Suppressor macrophage treated with lipopolysaccharide for 4 hours (primary cell): ENCODE measurements at regions not wholly inside any gene's neighbourhood (a gene's known extent, or its start where the extent isn't known, plus 50 kb on each side); places are given as distances from the start of the nearest gene placed in this dataset.
"Not testable (repeated sequence)": the region's sequence is repeated elsewhere in the genome, so short reads cannot be mapped to it uniquely, and the experiment has no call there.

ENCODE experiments used
- DNase-seq: peaks from one replicate; pipeline ENCODE4 v3.0.0-alpha.2; 2020

DNA sequence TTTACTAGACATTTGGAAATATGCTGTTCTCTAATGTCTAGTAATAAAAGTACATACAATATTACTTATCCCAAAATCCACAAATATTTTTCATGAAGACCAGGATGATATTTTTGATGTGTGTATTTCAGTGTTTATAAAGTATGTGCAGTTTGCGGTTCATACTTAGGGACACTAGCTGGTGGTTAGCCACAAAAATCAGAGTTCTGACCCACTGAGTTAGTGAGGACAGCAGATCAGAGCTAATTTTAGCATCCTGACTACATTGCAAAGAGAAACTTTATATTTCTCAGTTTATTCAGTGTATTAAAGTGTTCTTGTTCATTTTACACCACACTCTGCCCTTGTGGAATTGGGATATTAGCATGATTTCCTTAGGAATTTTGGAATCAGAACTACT is 655.3 kb downstream of the HTR1A start:
- no peak for DNase-seq

DNA sequence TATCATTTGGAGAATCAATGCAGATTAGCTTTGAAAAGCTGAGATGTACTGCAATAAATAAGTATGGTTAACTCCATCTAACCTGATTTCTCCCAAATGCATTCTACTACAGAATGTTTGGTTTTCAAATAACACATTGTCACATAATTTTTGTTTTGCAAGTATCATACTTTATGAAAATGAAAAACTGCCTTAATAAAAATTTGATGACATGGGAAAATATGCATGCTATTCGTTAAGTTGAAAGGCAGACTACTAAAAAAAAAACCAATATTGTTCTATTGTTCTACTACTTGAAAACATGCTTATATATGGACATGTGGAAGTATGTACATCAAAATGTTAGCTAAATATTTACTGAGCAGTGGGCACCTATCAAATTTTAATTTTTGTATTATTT is 668.9 kb downstream of the HTR1A start:
- no peak for DNase-seq

DNA sequence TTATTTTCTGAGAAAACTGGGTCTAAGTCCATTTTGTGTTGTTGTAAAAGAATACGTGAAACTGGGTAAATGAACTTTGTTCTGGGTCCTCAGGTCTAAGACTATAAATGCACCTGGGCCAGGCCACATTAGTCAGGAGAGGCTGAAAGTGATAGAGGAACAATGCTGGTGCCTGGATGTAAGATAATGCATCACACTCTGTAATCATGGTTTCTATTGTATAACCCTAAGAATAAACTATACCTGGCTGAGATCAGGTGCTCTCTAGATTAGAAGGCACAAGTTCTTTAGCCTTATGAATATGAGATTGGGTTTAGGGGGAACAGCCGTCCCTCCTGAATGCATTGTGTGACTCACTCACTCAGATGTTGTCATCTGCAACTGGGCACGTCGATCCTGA is 675.5 kb downstream of the HTR1A start:
- no peak for DNase-seq

DNA sequence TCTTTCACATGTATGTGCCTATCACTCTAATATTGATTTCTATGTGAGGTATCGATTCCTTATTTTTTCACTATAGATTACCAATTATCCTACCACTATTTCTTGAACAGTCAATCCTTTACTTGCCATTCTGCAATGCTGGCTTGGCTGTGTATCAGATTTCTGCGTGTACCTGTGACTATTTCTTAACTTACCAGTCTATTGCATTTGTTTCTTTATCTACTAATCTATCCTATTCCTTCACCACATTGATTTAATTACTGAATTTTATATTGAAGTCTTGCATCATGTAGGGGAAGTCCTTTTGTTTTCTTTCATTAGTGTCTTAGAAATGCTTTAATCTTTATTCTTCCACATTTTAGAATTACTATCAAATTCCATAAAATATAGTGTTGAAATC is 684.8 kb downstream of the LRRC70 start:
- no peak for DNase-seq

DNA sequence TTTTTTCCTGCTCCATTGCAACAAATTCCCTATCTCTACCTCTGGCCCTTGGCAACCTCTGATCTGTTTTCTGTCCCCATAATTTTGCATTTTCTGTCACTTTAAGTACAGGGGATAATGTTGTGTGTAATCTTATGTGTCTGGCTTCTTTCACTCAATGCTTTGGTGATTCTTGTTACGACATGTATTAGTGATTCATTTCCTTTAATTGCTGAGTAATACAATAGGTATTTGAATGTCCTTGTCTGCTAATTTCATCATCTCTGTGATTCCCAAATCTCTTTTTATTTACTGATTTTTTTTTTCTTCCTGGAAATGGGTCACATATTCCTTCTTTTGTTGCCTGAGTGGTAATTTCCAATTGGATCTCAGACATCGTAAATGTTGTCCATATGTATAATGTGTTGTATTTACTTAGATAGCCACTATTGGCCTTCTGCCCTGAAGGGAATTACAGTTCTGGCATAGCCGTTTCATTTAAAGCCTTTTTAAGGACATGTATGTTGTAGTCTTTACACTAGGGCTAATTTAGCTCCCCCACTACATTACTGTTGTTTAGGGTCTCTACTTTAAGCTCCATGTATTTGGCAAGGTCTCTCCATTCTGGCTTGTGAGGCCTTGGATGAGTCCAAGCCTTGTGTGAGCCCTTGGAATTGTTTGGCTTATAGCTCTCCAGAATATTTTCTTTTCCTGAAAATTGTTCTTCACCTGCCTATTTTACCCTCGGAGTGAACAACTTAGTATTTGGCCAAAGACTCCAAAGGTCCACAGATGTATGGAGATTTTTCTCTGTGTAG is 683.8 kb downstream of the LRRC70 start:
- DNase-seq = no peak

DNA sequence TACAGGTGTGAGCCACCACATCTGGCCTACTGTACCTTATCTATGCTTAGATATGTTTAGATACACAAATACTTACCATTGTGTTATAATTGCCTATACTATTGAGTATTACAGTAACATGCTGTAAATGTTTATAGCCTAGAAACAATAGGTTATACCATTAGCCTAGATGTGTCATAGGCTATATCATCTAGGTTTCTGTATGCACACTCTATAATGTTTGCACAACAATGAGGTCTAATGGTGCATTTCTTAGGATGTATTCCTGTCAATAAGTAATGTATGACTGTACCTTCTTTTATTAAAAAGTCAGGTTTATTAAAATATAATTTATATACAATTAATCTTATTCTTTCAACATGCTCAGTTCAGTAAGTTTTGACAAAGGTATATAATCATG is 683.1 kb downstream of the LRRC70 start:
- no peak for DNase-seq

DNA sequence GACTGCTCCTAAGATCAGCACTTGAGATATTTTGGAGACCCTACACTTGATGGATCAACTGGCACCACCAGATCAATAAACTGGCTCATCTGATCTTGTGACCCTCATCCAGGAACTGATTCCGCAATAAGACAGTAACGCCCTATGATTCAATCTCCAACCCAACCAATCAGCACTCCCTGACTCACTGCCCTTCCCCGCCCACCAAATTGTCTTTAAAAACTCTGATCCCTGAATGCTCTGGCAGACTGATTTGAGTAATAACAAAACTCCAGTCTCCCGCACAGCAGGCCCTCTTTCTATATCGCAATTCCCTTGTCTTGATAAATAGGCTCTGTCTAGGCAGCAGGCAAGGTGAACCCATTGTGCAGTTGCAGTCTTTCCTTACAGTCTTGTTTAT is 677.0 kb downstream of the LRRC70 start:
- no peak for DNase-seq

DNA sequence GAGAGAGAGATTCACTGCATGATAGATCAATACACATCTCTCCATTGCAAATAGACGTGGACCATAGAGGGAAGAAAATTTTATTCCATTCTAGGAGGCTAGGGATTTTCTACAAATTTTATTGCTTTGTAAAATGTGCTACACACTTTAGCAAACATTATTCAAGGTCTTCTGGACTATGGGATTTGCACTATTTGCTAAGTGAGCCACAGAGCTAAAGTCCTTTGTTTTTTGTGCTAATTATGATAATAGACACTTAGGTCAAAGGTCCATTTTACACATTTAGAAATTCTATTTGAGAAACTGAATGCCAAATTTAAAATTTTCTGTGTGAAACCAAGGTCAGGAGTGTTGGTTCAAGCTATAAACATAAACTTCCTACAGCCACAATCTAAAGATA is 672.3 kb downstream of the LRRC70 start:
- DNase-seq = no peak

DNA sequence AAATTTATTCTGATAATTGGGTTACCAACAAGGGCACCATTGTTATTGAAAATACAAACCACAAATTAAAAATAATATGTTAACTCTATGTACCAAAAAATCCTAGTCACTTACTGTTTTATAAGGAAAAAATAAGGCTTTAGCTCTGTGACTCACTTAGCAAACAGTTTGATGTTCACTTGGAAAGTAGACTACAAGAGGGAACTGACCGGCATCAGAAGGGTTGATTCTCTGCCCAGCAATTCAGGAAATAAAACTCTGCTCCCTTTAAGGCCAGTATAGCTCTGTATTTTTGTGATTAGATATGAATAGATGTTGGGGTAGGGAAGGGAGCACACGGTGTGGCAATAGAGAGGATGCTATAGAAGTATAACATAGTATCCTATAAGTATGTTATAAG is 671.3 kb downstream of the LRRC70 start:
- no peak for DNase-seq

DNA sequence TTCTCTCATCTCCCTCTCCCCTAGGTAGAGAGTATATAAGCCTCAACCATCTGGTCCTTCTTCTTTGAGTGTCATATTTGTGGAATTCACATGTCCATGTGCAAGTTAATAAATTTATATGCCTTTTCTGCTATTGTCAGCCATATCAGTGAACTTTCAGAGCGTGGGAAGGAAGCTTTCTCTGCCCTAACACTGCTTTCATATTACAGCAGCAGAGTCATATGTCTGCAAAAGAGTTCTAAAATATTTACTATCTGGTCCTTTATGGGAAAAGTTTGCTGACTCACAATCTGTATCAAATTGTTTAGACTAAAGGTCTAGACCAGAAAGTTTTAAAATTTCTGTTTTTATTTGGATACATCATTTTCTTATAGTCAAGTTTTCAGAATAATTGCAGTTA is 669.0 kb downstream of the LRRC70 start:
- DNase-seq = no peak

DNA sequence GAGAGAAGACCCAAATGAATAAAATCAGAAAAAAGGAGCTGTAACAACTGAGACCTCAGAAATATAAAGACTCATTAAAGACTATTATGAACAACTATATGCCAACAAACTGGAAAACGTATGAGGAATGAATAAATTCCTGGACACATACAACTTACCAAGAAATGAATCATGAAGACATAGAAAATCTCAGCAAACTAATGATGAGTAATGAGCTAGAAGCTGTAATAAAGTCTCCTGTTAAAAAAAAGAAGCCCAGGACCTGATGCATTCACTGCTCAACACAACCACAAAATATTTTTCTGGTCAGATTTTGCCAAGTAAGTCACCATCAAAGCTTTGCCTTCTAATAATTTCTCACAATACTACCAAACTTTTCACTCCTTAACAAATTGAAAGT is 666.7 kb downstream of the LRRC70 start:
- no peak for DNase-seq

DNA sequence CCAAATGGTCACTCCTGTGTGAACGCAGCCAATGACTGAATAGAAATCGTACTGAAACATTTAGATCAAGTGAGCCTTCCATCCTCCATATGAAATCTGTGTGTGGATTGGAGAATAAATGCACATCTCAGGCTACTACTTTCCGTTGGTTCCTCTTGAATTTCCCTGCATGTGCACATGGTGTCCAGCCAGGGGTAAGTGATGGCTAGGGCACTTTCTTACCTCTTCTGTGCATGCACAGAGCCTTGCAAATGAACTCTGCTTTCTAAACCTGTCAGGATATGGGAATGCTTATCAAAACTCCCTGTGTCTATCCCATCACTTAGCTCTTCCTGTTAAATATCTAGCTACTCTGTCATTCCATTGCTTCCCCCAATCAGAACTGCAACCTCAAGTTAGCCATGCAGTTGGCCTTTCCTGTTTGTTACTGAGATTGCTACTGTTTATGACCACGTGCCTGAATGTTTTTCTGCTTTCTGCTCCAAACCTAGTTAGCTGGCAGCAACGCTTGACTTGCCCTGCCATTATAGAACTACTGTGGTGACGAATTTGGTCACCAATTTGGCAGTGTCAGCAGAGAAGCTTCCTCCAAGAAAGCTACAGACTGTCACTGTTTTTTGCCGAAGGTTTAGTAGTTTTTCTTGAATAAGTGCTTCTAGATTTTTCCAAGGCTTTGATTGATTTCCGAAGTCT is 661.6 kb downstream of the LRRC70 start:
- no peak for DNase-seq

DNA sequence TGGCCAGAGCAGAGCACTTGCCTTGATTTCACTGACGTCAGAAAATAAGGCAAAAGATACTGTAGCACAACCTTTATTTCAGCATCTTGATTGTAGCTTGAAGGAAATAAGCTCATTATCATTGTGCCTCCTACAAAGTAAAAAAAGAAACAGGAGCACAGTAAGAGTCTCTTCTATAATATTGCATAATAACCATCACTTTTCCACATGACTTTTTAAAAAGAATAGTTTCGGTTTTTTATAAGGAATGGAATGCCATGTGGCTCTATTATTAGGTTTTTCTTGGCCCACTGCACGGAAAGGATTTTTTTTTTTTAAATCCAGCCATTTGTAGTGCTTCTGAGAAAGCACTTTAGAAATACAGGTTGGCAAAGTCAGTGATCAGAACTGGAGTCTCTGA is 655.3 kb downstream of the LRRC70 start:
- no peak for DNase-seq

DNA sequence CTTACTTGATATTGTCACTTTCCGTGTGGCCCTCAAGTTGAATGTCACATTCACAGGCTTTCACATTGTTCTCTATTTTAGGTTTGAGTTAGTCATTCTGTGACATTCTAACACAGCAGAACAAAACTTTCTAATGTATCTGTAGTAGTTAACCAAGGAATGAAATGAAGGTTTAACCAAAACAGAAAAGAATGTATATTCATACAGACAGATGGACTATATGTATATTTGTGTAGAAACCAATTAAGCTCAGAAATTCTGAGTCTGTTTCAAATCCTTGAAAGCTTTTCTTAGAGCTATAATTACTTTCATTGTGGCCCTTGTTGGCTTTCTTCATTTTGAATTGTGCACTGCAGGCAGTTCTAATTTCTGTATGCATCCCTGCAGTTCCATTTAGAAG is 654.7 kb downstream of the LRRC70 start:
- DNase-seq = no peak

DNA sequence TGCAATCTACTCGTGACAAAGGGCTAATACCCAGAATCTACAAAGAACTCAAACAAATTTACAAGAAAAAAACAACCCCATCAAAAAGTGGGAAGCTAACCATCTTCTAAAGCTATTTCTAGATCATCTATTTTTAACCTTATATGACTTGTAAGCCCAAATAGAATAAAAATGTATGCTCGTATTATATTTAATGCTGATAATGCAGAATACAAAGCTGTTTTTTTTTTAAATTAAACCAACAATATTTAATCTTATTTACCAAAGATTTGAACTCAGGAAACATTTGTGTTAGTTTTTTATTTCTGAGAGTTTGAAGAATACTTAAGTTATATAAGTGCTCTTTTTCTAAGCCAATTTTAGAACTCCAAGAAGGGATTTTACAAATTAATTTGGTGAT is 652.1 kb downstream of the LRRC70 start:
- DNase-seq = no peak

DNA sequence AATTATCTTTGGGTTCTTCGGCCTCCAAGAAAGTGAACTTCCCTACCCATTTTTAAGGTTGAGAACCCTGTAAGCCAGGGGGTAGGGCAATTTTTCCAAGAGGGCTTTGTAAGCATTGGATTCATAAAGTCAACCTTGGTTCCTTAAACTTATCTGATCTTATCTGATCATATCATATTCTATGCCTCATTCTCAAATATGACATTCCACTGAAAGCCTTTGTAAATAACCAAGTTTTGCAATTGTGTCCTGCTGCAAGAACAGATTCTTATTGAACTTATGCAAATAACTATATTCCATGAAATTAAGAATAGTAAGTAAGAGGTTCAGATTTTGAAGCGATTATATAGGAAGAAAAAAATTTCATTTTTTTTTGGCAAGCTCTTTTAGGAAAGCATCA is 649.5 kb downstream of the LRRC70 start:
- no peak for DNase-seq

DNA sequence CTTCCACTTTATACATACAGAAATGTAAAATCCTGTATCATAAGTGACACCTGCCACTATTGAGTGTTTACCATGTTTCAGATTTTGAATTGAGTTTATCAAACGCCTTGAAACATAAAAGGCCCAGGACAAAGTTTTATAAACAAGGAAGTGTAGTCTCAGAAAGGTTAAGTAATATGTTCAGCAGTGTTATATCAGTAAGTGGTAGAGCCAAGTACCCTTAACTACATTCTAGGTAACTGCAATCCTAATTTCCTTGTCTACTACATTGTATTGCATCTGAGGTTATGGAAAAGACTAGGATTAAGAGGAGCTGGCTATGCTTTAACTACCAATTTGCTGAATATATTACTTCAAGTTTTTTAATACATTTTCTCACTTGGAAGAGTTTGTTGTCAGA is 641.6 kb downstream of the LRRC70 start:
- DNase-seq = no peak

DNA sequence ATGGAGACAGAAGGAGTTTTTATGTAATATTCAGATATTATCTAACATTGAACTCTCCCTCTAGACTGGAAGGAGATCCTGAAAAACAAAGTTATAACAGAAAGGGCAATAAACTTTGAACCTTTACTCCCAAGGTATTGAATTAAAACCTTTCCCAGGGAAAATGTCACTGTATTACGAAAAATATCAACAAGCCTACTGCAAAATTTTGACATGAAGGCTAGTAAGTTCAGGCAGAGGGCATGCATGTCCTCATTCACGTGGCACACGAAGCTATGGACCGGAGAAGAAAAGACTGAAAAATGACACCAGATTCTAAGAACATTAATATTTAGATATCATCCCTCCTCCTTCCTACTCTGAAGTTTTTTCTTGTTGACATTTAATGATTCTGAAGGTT is 638.8 kb downstream of the LRRC70 start:
- no peak for DNase-seq

DNA sequence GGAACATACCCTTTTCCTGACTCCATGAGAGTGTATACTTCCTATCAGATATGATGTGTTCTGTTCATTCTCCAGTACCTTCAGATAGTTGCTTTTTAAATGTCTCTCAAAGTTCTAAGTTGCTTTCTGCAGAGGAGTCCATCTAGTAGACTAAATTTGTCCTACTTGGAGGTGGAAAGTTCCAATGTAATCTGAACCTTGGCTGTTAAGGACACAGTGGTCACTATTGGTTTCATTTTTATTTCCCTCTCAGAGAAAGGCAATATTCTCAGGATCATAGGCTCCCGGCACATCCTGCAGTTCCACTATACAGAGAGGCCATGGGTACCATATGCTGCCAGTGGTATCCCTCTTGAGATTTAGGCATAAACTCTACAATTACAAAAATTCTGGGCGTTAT is 634.6 kb downstream of the LRRC70 start:
- DNase-seq = no peak

DNA sequence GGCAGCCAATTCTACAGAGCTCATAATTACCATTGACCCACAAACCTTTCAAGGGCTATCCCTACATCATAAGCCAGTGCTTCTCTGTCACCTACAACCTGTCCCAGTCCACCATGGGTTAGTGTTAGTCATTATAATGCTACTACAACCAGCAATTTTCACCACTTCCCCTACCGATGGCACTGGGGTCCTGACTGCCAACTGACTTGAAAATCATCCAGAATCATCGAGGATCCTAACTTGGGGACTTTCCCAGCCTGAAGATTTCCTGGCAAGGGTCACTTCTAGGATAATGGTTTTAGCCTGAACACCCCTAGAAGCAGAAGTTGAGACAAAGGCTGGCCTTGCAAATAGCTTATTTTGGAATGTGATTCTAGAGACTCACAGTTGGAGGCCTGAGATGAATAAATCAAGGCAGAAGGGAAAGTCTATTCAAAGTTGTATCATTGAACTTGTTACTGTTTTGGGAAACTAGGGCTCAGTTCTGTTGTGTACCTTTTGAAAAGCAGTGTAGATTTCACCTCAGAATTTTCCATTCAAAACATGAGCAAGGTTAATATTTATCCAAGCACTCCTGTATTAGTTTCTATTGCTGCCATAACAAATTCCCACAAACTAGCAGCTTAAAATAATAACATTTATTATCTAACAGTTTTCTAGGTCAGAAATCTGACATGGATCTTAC is 633.0 kb downstream of the LRRC70 start:
- no peak for DNase-seq

DNA sequence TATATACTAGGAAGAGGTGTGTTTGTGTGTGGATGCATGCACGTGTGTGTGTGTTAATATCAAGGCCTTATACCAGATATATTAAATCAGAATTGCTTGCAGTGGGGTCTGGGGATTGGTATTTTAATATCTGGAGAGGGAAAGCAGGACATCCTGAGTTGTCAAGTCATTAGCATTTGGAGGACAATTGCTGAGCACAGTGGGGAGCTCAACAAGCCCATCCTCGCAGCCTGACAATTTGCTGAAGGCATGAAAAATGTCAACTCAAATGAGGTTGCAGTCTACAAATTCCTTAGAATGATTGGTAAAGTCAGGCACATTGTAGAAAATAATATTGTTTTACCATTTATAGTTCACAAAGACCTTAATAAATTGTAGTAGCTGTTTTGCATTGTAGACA is 627.4 kb downstream of the LRRC70 start:
- DNase-seq = no peak

DNA sequence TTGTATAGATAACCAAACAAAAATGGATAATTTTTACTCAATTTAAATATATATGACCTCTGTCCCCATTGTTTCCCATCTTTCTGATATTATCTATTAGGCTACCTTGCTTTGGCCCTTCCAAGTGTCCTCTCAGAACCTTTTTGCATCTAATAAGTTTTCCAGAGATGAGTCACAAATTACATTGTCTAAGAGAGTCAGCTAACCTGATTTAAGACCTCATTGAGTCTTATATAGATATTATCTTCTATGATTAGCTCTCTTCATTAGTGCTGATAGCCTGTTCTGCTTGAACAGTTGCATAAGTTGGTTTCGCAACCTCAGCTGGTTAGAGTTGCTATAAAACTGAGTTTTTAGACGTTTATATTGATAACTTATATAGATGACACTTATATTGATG is 623.1 kb downstream of the LRRC70 start:
- DNase-seq = no peak

DNA sequence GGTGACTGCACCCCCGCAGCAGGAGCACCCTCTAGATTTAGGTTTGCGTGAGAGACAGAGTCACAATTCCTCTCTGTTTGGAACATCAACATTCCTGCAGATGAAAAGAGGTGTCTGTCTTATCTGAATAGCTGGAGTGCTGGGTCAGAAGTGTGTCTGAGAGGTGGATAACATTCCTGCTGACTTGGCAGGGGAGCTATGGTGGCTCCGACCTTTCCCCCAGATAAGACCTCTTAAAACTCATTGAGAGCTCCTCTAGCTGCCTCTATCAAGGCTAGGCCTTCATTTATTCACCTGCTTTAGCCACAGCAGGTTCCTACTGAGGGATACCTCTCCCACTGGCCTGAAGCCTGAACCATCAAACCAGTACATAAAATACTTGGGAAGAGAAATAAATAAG is 615.5 kb downstream of the LRRC70 start:
- no peak for DNase-seq

DNA sequence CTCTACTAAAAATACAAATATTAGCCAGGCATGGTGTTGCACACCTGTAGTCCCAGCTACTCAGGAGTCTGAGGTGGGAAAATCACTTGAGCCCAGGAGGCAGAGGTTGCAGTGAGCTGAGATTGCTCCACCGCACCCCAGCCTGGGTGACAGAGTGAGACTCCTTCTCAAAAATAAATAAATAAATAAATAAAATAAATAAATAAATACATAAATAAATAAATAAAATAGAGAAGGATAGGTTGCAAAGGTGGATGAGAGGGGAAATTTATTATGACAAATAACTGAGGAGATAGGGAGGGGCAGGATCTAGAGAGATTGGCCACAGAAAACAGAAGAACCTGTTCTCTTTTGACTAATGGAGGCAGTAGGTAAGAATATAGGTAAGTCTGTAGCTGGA is 601.6 kb downstream of the LRRC70 start:
- not testable (repeated sequence) for DNase-seq
